GM20000 (cell line): ENCODE measurements at regions not wholly inside any gene's neighbourhood (a gene's known extent, or its start where the extent isn't known, plus 50 kb on each side); places are given as distances from the start of the nearest gene placed in this dataset.

Experiments
- DNase-seq: peaks from one replicate; pipeline ENCODE4 v3.0.0; 2012; ENCODE audit warnings: low spot score
- CTCF ChIP-seq: IDR thresholded peaks from 2 replicates; pipeline ENCODE4 v1.5.1; 2012; ENCODE audit warnings: mild to moderate bottlenecking, control low read depth; ENCODE audit errors: extremely low read depth, missing control alignments

- no peak for DNase-seq
- no peak for TF ChIP-seq CTCF
Measured at GRCh38 chr13:54177466-54177865, 1148.9 kb downstream of the OLFM4 start.

GRCh38 chr13:54183166-54183565, 1154.6 kb downstream of the OLFM4 start:
- TF ChIP-seq CTCF, result no peak
- no peak for DNase-seq

GRCh38 chr13:54183728-54184127, 1155.1 kb downstream of the OLFM4 start:
- DNase-seq, result no peak
- no peak for TF ChIP-seq CTCF

- DNase-seq, result no peak
- no peak for TF ChIP-seq CTCF
Measured at GRCh38 chr13:54184576-54184975, 1156.0 kb downstream of the OLFM4 start.

GRCh38 chr13:54185101-54185500, 1156.5 kb downstream of the OLFM4 start:
- DNase-seq, result no peak
- TF ChIP-seq CTCF, result no peak

- no peak for TF ChIP-seq CTCF
- no peak for DNase-seq
Measured at GRCh38 chr13:54185785-54186184, 1157.2 kb downstream of the OLFM4 start.

GRCh38 chr13:54187461-54187860, 1158.8 kb downstream of the OLFM4 start:
- no peak for TF ChIP-seq CTCF
- DNase-seq, result no peak
